RWPE1 (cell line): ENCODE measurements at regions not wholly inside any gene's neighbourhood (a gene's known extent, or its start where the extent isn't known, plus 50 kb on each side); places are given as distances from the start of the nearest gene placed in this dataset.
"Not testable (repeated sequence)": the region's sequence is repeated elsewhere in the genome, so short reads cannot be mapped to it uniquely, and the experiment has no call there.

Experiments used
- CTCF ChIA-PET: fragments of 350-600 bp; sonication (Branson Sonifier 250); formaldehyde crosslinking; extraction: SDS; loops from one replicate; lab custom pipeline; 2021; lab: Yijun Ruan, JAX
- POLR2A ChIA-PET: fragments of 400-600 bp; formaldehyde crosslinking; extraction: SDS; loops from one replicate; lab custom pipeline; 2020; ENCODE audit warnings: antibody characterized with exemption; ENCODE audit not compliant: low non-redundant PET; lab: Yijun Ruan, JAX
- DNase-seq: peaks from one replicate; pipeline ENCODE4 v3.0.0; 2012; ENCODE audit warnings: low spot score
- H3K27ac ChIP-seq: fragments of 450-650 bp; 2 replicates; pipeline ENCODE4 v1.5.1; 2017
- TF ChIP-seq, protein P1 (sequence below): fragments of 450-650 bp; conservative IDR thresholded peaks from 2 replicates; pipeline ENCODE4 v1.5.1; 2017; ENCODE audit warnings: low read depth, mild to moderate bottlenecking

DNA sequence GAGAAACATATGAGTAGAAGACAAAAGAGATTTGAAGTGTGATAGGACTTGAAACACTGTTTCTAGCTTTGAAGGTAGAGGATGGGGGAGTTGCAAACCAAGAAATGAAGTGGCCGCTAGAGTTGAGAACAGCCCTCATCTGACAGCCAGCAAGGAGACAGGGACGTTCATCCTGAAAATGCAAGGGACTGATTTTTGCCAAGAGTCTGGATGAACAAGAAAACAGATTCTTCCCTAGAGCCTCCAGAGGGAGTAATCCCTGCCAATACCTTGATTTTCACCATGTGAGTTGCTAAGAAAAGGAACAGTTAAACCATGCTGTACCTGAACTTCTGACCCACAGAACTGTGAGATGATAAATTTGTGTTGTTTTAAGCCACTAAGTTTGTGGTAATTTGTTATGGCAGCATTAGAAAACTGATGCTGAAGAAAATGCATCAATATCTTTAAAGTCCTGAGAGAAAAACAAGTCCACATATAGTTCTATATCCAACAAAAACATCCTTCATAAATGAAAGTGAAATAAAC is 154.0 kb upstream of the ADAMTSL1 start:
- TF ChIP-seq, protein P1, sequence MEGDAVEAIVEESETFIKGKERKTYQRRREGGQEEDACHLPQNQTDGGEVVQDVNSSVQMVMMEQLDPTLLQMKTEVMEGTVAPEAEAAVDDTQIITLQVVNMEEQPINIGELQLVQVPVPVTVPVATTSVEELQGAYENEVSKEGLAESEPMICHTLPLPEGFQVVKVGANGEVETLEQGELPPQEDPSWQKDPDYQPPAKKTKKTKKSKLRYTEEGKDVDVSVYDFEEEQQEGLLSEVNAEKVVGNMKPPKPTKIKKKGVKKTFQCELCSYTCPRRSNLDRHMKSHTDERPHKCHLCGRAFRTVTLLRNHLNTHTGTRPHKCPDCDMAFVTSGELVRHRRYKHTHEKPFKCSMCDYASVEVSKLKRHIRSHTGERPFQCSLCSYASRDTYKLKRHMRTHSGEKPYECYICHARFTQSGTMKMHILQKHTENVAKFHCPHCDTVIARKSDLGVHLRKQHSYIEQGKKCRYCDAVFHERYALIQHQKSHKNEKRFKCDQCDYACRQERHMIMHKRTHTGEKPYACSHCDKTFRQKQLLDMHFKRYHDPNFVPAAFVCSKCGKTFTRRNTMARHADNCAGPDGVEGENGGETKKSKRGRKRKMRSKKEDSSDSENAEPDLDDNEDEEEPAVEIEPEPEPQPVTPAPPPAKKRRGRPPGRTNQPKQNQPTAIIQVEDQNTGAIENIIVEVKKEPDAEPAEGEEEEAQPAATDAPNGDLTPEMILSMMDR, result no peak
- ChIA-PET POLR2A (no interaction called here), CTCF (no interaction called here)
- no peak overlapping the region for H3K27ac ChIP-seq
- DNase-seq, result no peak

DNA sequence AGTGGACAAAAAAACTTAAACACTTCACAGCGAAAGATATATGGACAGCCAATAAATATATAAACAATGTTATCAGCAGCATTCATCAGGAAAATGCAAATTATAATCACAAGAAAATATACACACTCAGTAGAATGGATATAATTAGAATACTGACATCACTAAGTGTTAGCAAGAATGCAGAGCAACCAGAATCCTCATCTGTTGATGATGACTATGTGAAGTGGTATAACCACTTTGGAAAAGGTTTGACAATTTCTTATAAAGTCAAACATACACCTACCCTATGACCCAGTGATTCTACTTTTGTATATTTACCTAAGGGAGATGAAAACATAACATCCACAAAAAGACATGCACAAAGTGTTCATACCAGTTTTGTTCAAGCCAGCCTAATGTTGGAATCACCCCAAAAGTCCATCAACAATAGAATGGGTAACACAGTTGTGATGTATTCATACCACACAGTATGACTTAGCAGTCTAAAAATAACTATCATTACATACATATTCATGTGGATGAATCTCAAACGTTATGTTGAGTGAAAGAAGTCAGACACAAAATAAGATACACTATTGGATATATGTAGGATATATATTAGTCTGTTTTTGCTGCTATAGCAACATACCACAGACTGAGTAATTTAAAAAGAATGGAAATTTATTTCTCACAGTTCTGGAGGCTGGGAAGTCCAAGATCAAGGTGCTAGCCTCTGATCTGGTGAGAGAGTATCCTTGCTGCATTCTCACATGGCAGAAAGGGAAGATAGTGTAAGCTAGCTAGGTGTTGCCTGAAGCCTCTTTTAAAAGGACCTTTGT is 148.8 kb upstream of the ADAMTSL1 start:
- CTCF ChIA-PET, result no interaction called here
- no peak for DNase-seq
- TF ChIP-seq, protein P1, result no peak
- no peak overlapping the region for H3K27ac ChIP-seq
- POLR2A ChIA-PET, result no interaction called here

DNA sequence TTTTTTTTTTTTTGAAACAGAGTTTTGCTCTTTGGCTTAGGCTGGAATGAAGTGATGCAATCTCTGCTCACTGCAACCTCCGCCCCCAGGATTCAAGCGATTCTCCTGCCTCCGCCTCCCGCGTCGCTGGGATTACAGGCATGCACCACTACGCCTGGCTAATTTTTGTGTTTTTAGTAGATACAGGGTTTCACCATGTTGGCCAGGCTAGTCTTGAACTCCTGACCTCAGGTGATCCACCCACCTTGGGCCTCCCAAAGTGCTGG is 148.3 kb upstream of the ADAMTSL1 start:
- H3K27ac ChIP-seq, POLR2A ChIA-PET, CTCF ChIA-PET, DNase-seq: not testable (repeated sequence)

DNA sequence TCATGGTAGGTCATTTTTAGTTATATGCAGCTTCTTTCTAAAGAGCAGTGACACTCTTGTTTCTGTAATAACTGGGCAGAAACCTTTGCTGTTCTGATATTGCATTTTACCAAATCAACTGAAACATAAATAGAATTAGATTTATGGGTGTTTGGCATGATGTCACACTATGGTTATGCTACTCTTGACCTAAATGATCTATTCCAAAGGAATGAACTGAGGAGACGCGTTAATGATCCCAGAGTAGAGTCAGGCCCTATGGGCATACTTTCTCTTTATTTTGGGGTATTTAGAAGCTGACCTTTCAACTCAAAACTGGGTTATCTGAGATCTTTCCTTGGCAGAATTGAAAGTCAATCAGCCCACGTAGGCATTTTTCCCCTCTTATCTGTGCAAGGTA is 146.8 kb upstream of the ADAMTSL1 start:
- TF ChIP-seq, protein P1, result no peak
- CTCF ChIA-PET, result no interaction called here
- no peak for DNase-seq

DNA sequence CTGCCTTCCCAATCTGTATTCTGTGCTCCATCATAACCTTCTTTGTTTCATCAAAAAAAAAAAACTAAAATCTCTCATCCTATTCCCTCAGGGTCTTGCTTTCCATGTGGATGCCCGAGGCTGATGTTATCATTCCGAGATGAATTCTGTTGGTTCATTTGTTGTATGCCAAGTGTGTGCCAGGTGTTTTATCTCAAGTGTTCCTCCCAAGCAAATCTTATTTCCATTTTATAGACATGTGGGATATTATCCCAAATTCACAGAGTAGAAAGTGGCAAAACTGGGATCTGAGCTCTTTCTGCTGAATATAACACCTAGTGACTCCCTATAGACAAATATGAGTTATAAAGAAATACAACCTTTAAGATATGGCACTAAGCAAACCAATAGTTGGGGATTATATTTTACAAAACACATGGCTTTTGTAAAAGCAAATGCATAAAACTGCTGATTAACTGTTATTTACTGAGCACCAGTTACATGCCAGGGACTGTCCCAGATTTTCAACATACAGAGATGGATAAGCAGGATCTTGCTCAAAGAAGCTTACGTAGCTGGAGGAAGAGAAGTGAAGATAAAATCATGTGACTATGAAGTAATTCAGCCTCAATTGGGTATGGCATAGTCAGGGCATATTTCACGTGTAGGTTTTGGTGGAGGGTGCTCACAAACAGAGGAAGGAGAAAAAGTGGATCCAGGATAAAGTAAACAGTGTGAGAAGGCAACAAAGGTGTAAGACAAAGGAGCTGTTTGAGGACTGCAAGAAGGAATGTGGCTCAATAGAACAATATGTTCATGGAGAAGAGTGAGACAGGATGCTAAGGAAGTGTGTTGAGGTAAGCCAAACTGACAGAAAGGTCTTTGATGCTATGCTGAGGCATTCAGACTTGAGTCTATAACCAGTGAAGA is 143.3 kb upstream of the ADAMTSL1 start:
- TF ChIP-seq, protein P1, result no peak
- POLR2A ChIA-PET, result no interaction called here
- CTCF ChIA-PET, result no interaction called here
- H3K27ac ChIP-seq, result no peak overlapping the region
- no peak for DNase-seq

More for the DNA sequence above, 146.8 kb upstream of the ADAMTSL1 start:
- no peak overlapping the region for H3K27ac ChIP-seq
- POLR2A ChIA-PET, result no interaction called here

DNA sequence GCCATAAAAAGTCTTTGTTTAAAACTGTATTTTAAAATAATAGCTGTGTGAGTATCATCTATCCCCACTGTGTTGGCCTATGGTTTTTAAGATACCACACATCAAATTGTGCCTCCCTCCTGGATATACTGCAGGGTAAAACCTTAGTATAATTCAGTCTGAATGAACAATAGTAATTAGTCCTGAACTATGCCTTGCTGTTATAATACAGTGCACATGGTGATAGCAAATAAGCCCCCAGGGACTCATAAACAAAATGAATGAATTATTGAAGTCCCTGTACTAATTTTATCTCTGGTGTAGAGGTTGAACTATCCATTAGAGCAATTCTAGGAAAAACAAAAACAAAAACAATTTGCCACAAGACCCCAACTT is 142.7 kb upstream of the ADAMTSL1 start:
- ChIA-PET POLR2A (no interaction called here), CTCF (no interaction called here)
- DNase-seq, result no peak
- H3K27ac ChIP-seq, result no peak overlapping the region
- TF ChIP-seq, protein P1, result no peak

DNA sequence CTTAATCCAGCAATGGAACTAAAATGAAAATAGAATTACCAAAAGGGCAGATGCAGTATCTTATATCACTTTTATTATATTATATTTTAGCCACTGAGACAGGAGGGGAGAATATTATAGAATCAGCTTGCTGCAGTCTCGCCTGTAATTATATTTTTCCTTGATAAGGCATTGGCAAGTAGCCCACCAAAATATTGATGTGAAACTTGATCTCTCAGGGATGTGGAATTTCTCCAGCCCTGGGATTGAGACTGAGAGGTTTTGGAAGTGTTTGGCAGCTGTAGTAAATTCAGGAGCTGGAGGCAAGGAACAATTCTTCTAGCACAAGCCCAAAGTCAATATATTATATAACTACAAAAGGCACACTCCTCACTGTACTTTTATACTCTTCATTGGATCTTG is 142.1 kb upstream of the ADAMTSL1 start:
- no peak overlapping the region for H3K27ac ChIP-seq
- DNase-seq, result no peak
- POLR2A ChIA-PET, result no interaction called here
- TF ChIP-seq, protein P1, result no peak
- CTCF ChIA-PET, result no interaction called here
